PC-9 (cell line): ENCODE measurements at regions not wholly inside any gene's neighbourhood (a gene's known extent, or its start where the extent isn't known, plus 50 kb on each side); places are given as distances from the start of the nearest gene placed in this dataset.
A peak's percentile ranks its signal among the peaks of the same experiment; 100 is the strongest.

ENCODE experiments used
- BruUV-seq: library from RNA; stranded (reverse); fragments of 400-500 nt; replicated peaks from 2 replicates; lab custom pipeline; 2021; lab: Mats Ljungman, UMichigan
- CTCF ChIA-PET: fragments of 300-600 bp; sonication (Branson Sonifier 250); formaldehyde crosslinking; loops from one replicate; lab custom pipeline; 2022; ENCODE audit warnings: antibody characterized with exemption; lab: Charles Lee
- POLR2A ChIA-PET: fragments of 300-600 bp; sonication (Branson Sonifier 250); formaldehyde crosslinking; loops from one replicate; lab custom pipeline; 2022; ENCODE audit warnings: antibody characterized with exemption; ENCODE audit not compliant: unreplicated experiment; lab: Charles Lee
- DNase-seq, 2 experiments: peaks; one replicate each; pipeline versions ENCODE4 v3.0.0 to v3.0.0-alpha.2; 2015 to 2022; ENCODE audit warnings: mixed read lengths in 1 of 2
- H2AFZ ChIP-seq: fragments of 200-600 bp; sonication (generic); 2 replicates; pipeline ENCODE4 v1.8.1; 2017; ENCODE audit warnings: antibody characterized with exemption
- H3F3A ChIP-seq: fragments of 200-600 bp; sonication (generic); 2 replicates; pipeline ENCODE4 v1.8.1; 2017; ENCODE audit warnings: antibody characterized with exemption, mild to moderate bottlenecking, low read depth; ENCODE audit not compliant: insufficient read depth
- H3K27ac ChIP-seq: fragments of 200-600 bp; sonication (generic); 2 replicates; pipeline ENCODE4 v1.6.1; 2016; ENCODE audit warnings: mixed run types
- H3K27me3 ChIP-seq: fragments of 200-600 bp; sonication (generic); 2 replicates; pipeline ENCODE4 v1.6.1; 2016; ENCODE audit warnings: low read depth, mixed run types; ENCODE audit not compliant: insufficient read depth
- H3K36me3 ChIP-seq: fragments of 200-600 bp; sonication (generic); 2 replicates; pipeline ENCODE4 v1.6.1; 2016; ENCODE audit warnings: low read depth, mixed run types
- H3K4me1 ChIP-seq: fragments of 200-600 bp; sonication (generic); replicated peaks from 2 replicates; pipeline ENCODE4 v1.6.1; 2016; ENCODE audit warnings: mixed run types; ENCODE audit not compliant: insufficient read depth
- H3K4me2 ChIP-seq: fragments of 200-600 bp; sonication (generic); 2 replicates; pipeline ENCODE4 v1.6.1; 2017; ENCODE audit warnings: mixed run types
- H3K4me3 ChIP-seq: fragments of 200-600 bp; sonication (generic); 2 replicates; pipeline ENCODE4 v1.6.1; 2016; ENCODE audit warnings: mixed run types
- H3K79me2 ChIP-seq: fragments of 200-600 bp; sonication (generic); 2 replicates; pipeline ENCODE4 v1.6.1; 2017; ENCODE audit warnings: low read depth, mixed run types
- H3K9me2 ChIP-seq: fragments of 200-600 bp; sonication (generic); 2 replicates; pipeline ENCODE4 v1.8.1; 2017; ENCODE audit warnings: mild to moderate bottlenecking; ENCODE audit not compliant: insufficient read depth
- H3K9me3 ChIP-seq: fragments of 200-600 bp; sonication (generic); 2 replicates; pipeline ENCODE4 v1.8.1; 2016; ENCODE audit warnings: low read depth; ENCODE audit not compliant: insufficient read depth
- H4K20me1 ChIP-seq: fragments of 200-600 bp; sonication (generic); 2 replicates; pipeline ENCODE4 v1.8.1; 2017; ENCODE audit not compliant: insufficient read depth
- CTCF ChIP-seq: fragments of 200-600 bp; sonication (generic); conservative IDR thresholded peaks from 2 replicates; pipeline ENCODE4 v1.6.1; 2017; ENCODE audit warnings: mixed run types, antibody characterized with exemption, mild to moderate bottlenecking, moderate library complexity
- EZH2 ChIP-seq: fragments of 200-600 bp; sonication (generic); IDR thresholded peaks from 2 replicates; pipeline ENCODE4 v1.8.0; 2017; ENCODE audit warnings: antibody characterized with exemption, low read depth
- intact Hi-C: fragments of 100-400 bp; cut with micrococcal nuclease; formaldehyde crosslinking; loops from one replicate; pipeline ENCODE4 v1.10.0; 2022; ENCODE audit not compliant: unreplicated experiment

GRCh38 chr1:98090351-98090750, 169.5 kb upstream of the DPYD start:
- CTCF ChIA-PET, result no interaction called here
- no peaks in the 10 kb centered on the region for H4K20me1 ChIP-seq
- no peaks in the 10 kb centered on the region for H3K36me3 ChIP-seq
- POLR2A ChIA-PET, result no interaction called here
- TF ChIP-seq CTCF (no peak), EZH2 (no peak)
- H3K4me2 ChIP-seq, result no peak overlapping the region
- DNase-seq, result no peak
- intact Hi-C loops, result no loop called here
- H3K4me3 ChIP-seq, result no peak overlapping the region
- peaks cover 15% of the 10 kb centered on the region; the same call in 1 of the 2 replicates for H3K9me3 ChIP-seq
- H3K27ac ChIP-seq, result no peak overlapping the region
- peaks cover 12% of the 10 kb centered on the region for H3F3A ChIP-seq
- no TSS peak for BruUV-seq
- H2AFZ ChIP-seq, result no peak overlapping the region
- H3K27me3 ChIP-seq, result no peaks in the 10 kb centered on the region
- no peaks in the 10 kb centered on the region for H3K9me2 ChIP-seq
- peaks cover 9% of the 10 kb centered on the region for H3K4me1 ChIP-seq
- H3K79me2 ChIP-seq, result no peaks in the 10 kb centered on the region

- BruUV-seq, result no TSS peak
- H3F3A ChIP-seq, result peaks cover 12% of the 10 kb centered on the region
- no peak for TF ChIP-seq CTCF
- TF ChIP-seq EZH2, result no peak
- no peak overlapping the region for H3K27ac ChIP-seq
- no peak for DNase-seq
- no peak overlapping the region for H2AFZ ChIP-seq
- no peaks in the 10 kb centered on the region for H3K27me3 ChIP-seq
- H3K4me3 ChIP-seq, result no peak overlapping the region
- H3K9me3 ChIP-seq, result peaks cover 29% of the 10 kb centered on the region; the same call in 1 of the 2 replicates
- no peaks in the 10 kb centered on the region for H3K79me2 ChIP-seq
- no peak overlapping the region for H3K4me2 ChIP-seq
- H3K9me2 ChIP-seq, result no peaks in the 10 kb centered on the region
- H3K4me1 ChIP-seq, result peaks cover 9% of the 10 kb centered on the region
- H4K20me1 ChIP-seq, result no peaks in the 10 kb centered on the region
- CTCF ChIA-PET, result no interaction called here
- intact Hi-C loops, result loop anchor here (10.0 kb wide), 1 partner anchor 126 kb away; no protein-coding TSS in a partner anchor
- no peaks in the 10 kb centered on the region for H3K36me3 ChIP-seq
- POLR2A ChIA-PET, result no interaction called here
These were observed 167.5 kb upstream of the DPYD start for GRCh38 chr1:98088381-98088780.

GRCh38 chr1:98086796-98087441, 166.1 kb upstream of the DPYD start:
- Histone ChIP-seq H3K27me3 (no peaks in the 10 kb centered on the region), H3K9me2 (no peaks in the 10 kb centered on the region), H3K79me2 (no peaks in the 10 kb centered on the region), H2AFZ (no peak overlapping the region), H3K27ac (peak overlapping the region; percentile 2; the same call in 1 of the 2 replicates), H4K20me1 (no peaks in the 10 kb centered on the region), H3K4me2 (0 out of 2 replicates have a peak overlapping the region, but pooled peaks have one; percentile 2), H3K36me3 (no peaks in the 10 kb centered on the region), H3K4me1 (peaks cover 9% of the 10 kb centered on the region), H3K4me3 (no peak overlapping the region), H3K9me3 (peaks cover 29% of the 10 kb centered on the region; the same call in 1 of the 2 replicates), H3F3A (peaks cover 12% of the 10 kb centered on the region)
- DNase-seq, result peak; percentile 33 to 97
- intact Hi-C loops, result loop anchor here (1.0 to 10.0 kb wide), 2 partner anchors 128 to 237 kb away; no protein-coding TSS in a partner anchor
- POLR2A ChIA-PET, result interaction anchor here (0.5 to 1.0 kb wide), 6 partner anchors 67 to 357 kb away, joined by 3 to 10 read pairs (median 8); no protein-coding TSS in a partner anchor
- no TSS peak for BruUV-seq
- CTCF ChIA-PET, result interaction anchor here (0.6 kb wide), 1 partner anchor 35 kb away, joined by 3 read pairs; no protein-coding TSS in a partner anchor
- TF ChIP-seq EZH2, result no peak
- no peak for TF ChIP-seq CTCF
